ENCODE measurements at regions not wholly inside any gene's neighbourhood (a gene's known extent, or its start where the extent isn't known, plus 50 kb on each side); places are given as distances from the start of the nearest gene placed in this dataset.

DNA sequence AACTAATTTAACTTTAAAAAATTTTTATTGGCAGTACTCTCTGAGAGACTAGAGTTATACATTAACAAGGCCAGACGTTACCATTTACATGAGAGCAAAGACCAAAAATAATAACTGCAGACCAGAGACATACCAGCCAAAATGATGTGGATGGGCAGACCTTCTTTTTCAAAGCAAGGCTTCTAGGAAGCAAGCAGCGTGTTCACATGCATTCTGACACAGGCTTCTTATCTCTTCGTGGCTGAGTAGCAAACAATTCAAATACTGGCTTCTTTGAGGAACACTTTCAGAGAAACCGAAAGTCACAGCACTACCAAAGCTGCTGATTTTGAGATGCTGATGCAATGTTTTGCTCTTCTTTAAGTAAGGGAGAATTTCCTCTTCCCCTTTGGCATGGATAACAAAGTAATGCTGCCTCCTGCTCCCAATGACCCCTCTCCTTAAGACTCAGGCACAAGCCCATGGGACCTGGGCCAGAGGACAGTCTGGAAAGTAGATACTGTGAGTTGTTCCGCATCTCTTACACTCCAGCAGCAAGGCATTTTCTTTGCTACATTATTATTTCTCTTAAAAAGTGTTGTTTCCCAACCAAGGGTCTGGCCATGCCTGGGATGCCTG lies 181.9 kb downstream of the MREG start (continued):
- TF ChIP-seq ZNF775 (CRISPR knock-in tag; IDR thresholded peaks at IDR 0.05; ENCODE audit: borderline replicate concordance) (no peak), CBX1 (IDR thresholded peaks at IDR 0.05; ENCODE audit: low read depth) (no peak), JUNB (CRISPR knock-in tag; IDR thresholded peaks at IDR 0.05; ENCODE audit: borderline replicate concordance) (no peak), ZMAT3 (CRISPR knock-in tag; conservative IDR thresholded peaks at IDR 0.05) (no peak), POGZ (CRISPR knock-in tag; IDR thresholded peaks at IDR 0.05) (peak; percentile 61), ZNF101 (CRISPR knock-in tag; IDR thresholded peaks at IDR 0.05; ENCODE audit: borderline replicate concordance, low read depth) (no peak), NFYC (CRISPR knock-in tag; IDR thresholded peaks at IDR 0.05) (no peak; the same call in 1 of the 2 replicates), ZNF646 (CRISPR knock-in tag; IDR thresholded peaks at IDR 0.05) (no peak), ZNF24 (IDR thresholded peaks at IDR 0.05) (no peak), IRF9 (CRISPR knock-in tag; IDR thresholded peaks at IDR 0.05; ENCODE audit: borderline replicate concordance) (no peak), ZKSCAN5 (CRISPR knock-in tag; IDR thresholded peaks at IDR 0.05) (no peak), POLR2AphosphoS5 (IDR thresholded peaks at IDR 0.05; ENCODE audit: low read depth, low read length) (peak; percentile 39; the same call in 1 of the 2 replicates)

Measured in HepG2 (cell line).